GM21515 (cell line): ENCODE measurements at regions not wholly inside any gene's neighbourhood (a gene's known extent, or its start where the extent isn't known, plus 50 kb on each side); places are given as distances from the start of the nearest gene placed in this dataset.

Source experiments
- ATAC-seq: cut with Tn5 transposase; IDR thresholded peaks from one replicate; pipeline ENCODE4 v1.9.1; 2021; ENCODE audit not compliant: unreplicated experiment

- ATAC-seq, result no peak
Observed at GRCh38 chr6:4466769-4467480, 309.3 kb upstream of the CDYL start.

DNA sequence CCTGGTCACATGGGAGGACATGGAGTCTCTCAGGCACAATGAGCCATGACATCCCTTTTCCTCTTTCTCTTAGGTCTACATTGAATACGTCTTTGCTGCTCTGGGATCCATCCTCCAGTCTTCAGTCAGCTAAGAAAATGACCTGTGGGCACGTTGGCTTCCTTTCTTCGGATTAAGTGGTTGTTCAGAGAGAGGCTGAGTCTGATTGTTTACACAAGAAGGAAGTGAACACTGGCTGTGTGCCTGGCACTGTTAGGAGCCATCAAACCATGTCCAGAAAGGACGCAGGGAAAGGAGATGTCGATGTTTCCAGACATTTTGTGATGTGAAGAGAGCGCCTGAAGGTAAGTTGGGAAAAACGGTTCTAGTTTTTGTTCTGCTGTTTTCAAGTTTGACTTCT is 309.9 kb upstream of the CDYL start:
- no peak for ATAC-seq

GRCh38 chr6:4464638-4465037 is 311.6 kb upstream of the CDYL start:
- no peak for ATAC-seq

DNA sequence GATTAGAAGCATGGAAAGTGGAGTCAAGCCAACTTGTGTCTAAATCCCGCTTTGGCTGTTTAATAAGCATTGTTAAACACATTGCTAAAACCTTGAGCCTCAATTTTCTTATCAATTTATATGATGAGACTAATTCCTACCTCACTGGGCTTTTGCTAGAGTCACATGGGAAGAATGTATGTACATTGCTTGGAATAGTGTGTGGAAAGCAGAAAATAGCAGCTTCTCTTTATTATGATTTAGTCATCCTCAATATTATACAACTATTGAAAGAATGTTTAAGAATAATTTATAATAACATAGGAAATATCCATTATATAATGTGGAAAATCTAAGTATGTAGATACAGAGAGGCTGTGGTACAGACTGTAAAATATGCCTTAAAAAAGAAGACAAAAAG is 313.0 kb upstream of the CDYL start:
- ATAC-seq, result no peak

DNA sequence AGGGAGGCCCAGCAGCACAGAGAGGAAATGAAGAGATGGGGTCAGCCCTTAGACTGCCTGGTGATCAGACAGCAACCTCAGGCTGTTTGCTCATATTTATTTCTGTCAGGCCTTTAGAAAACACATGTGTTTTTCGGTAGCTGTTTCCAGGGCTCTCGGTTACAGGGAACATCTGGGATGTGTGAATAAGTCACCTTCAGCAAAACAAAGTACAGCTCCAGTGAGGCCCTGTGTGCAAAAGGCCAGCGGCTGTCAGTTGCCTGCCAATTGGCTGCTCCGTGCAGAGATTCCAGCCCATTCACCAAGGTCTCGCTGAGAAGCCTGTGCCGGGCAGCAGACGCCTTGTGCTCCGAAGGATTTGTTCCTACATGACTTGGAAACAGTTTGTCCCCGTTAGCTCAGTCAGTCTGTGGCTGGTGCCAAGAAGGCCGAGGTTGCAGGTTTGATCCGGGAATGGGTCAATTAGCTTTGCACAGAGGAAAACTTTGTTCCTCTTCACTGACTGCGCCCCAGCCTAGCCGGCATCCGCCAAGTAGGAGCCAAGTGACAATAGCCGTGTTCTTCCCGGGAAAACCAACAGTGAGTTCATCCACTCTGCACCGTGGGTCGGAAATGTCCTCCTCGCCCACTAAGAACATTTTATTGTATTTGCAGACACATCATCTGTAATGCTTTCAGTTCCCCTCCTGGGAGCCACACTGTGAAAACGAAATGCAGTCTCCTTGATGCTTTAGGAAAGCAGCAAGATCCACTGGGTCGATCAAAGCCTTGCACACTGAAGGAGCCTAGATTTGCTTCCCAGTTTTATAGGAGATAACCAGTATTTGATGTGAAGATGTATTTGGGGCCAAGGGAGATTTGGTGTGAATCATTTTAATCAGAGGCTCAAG is 315.4 kb upstream of the CDYL start:
- no peak for ATAC-seq

DNA sequence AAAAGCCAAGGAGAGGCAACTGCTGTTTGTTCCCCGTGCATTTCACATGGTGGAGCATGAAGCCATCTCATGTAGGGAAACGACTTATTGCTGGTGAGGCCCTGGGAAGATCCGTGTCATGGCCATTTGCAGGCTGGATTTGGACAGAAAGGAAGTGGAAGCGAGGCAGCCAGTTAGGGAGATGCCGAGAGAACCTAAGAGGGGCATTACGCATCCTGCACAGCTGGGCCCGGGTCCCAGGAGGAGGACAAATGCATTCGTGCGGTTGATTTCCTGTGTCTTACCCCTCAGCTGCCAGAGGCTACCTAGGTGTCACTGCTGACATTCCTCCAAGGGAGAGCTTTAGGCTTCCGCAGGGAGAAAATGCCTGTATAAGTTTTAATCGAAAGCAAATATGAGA is 316.2 kb upstream of the CDYL start:
- ATAC-seq, result no peak

GRCh38 chr6:4459032-4459431 is 317.2 kb upstream of the CDYL start:
- no peak for ATAC-seq

GRCh38 chr6:4451718-4452117 is 316.3 kb upstream of the ECI2 start:
- ATAC-seq, result no peak

GRCh38 chr6:4451081-4451480 is 315.7 kb upstream of the ECI2 start:
- no peak for ATAC-seq

DNA sequence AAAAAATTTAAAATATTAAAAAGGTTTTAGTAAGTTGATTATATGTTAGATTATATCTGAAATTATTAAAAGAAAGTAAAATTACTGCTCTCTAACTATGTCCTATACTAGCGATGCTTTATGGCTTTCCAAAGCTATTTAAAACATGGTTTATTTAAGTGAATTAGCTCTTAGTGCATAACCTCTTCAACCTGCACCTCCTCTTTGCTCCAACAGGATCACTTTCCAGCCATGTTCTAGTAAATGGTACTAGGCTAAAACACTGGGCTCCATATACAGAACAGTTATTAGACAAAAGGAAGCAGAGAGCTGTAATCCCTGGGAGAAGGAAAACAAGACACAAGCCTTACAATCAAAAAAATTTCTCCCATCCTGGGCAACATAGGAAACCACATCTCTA is 314.9 kb upstream of the ECI2 start:
- no peak for ATAC-seq

GRCh38 chr6:4449409-4449808 is 314.0 kb upstream of the ECI2 start:
- ATAC-seq, result no peak

GRCh38 chr6:4448841-4449240 is 313.5 kb upstream of the ECI2 start:
- no peak for ATAC-seq

DNA sequence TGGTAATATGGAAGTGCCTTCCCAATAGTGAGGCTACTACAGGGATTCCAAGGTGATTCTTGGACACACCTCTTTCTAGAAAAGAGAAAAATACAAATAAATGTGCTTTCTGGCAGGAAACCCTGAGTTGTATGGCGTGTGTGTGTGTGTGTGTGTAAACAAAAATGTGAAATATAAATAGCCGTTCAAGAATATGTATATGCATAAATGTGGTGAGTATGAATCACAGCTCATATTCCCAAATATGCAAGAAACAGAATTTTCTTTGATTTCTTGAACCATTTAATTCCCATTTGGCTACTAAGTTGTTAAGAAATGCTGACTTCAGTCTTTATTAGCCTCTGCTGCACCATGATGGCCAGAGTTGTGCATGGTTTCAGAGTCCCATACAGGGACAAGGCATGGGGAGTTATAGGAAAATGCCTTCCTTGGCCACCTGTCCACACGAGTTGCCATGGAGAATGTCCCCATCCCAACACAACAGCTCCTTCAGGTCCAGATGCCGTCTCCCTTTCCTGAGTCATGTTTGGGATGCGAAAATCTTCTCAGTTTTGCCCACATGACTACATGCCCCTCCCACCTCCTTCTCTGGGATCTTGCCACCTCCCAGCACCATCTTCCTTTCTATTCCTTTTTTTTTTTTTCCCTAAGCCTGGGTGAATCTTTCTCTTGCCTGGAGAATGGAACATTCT is 312.4 kb upstream of the ECI2 start:
- ATAC-seq, result no peak

DNA sequence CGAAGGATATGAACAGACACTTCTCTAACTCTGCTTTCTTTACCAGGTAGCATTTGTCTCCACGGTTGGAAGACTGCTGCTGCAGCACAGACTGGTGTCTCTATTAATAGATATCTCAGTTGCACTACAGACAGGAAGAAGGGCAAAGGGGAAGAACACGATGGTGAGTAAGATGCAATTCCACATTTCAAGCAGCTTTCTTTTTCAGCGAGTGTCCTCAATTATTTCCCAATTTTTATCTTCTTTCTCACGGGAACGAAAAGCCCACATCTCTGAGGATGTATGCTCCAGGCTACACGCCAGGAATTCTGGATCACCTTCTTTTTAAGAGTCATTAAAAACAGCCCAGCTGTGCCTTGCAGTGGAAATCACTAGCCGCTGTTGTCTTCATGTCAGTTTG is 311.6 kb upstream of the ECI2 start:
- ATAC-seq, result no peak

DNA sequence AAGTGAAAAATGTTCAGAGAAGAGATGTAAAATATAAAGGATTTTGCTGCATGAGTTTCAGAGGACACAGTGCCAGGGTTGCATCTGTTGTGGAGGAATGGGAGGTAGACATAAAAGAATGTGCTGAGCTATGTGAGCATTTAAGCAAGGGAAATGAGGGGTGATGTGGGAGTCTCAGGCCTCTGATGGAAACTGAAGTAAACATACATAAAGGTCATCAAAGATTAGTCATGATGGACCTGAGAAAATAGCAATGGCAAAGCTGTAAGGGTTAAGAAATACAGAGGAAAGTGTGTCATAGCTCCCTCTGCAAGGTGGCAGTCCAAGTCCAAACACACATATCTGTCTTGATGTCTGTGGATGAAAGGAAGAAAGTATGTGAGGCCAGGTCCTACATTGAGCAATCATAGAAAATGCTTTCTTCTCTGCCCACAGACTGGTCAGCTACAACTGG is 306.6 kb upstream of the ECI2 start:
- no peak for ATAC-seq

DNA sequence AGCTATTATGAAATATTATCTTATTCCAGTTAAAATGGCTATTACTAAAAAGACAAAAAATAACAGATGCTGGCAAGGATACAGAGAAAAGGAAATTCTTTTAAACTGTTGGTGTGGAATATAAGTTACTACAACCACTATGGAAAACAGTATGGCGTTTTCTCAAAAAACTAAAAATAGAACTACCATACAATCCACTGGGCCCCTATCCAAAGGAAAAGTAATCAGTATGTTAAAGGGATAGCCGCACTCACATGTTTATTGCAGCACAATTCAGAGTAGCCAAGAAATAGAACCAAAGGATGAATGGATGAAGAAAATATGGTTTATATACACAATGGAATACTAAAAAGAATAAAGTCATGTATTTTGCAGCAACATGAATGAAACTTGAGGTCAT is 303.8 kb upstream of the ECI2 start:
- ATAC-seq, result no peak

- no peak for ATAC-seq
Observed at GRCh38 chr6:4437342-4437741, 302.0 kb upstream of the ECI2 start.

DNA sequence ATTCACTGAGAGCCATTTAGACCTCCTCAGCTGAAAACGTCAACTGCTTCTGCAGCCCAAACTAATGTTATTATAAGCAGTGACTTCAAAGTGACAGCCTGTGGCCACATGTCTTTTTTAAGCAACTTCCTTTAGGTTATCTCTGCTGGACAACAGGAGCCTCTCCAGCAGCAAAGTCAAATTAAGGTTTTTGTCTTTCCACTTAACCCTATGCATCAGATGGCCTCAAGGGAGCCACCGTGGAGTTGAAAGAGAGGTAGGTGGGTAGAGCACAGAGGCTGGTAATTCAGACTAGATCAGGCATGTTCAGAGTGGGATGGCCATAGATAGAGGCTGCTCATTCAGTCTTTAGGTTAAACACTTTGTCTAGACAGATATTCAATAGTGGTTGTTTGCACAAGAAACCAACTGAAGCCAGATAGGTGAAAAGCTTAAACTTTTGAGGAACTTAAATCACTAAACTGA is 300.6 kb upstream of the ECI2 start:
- ATAC-seq, result no peak

DNA sequence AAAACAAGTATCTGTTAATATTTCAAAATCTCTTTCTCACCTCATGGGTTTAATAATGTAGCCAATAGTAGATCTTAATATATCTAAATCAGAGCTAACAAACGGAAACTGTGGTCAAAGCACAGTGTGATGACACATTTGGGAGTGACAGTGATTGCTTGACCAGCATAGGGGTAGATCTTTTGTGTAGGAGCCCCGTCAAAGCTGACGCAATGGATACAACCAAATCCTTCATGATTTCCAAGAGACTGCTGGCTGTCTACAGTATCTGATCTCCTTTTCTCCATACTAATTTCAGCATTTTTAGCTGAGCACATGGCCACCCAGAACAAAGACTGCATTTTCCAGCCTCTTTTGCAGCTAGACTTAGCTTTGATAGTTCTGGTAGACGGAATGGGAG is 299.3 kb upstream of the ECI2 start:
- ATAC-seq, result no peak

- ATAC-seq, result no peak
Observed at GRCh38 chr6:4433199-4433598, 297.8 kb upstream of the ECI2 start.

GRCh38 chr6:4426968-4427367 is 291.6 kb upstream of the ECI2 start:
- no peak for ATAC-seq

GRCh38 chr6:4421837-4422236 is 286.5 kb upstream of the ECI2 start:
- no peak for ATAC-seq
